Neutrophil (primary cell): ENCODE measurements at regions not wholly inside any gene's neighbourhood (a gene's known extent, or its start where the extent isn't known, plus 50 kb on each side); places are given as distances from the start of the nearest gene placed in this dataset.

Experiments
- H3K27ac ChIP-seq: fragments of 200-600 bp; sonication (generic); 2 replicates; pipeline ENCODE4 v1.5.1; 2016; ENCODE audit warnings: mild to moderate bottlenecking, moderate library complexity
- H3K27me3 ChIP-seq: fragments of 200-600 bp; sonication (generic); 2 replicates; pipeline ENCODE4 v1.6.0; 2016; ENCODE audit warnings: mild to moderate bottlenecking
- H3K36me3 ChIP-seq: fragments of 200-600 bp; sonication (generic); 2 replicates; pipeline ENCODE4 v1.5.1; 2017
- H3K4me1 ChIP-seq, 2 experiments: fragments of 200-600 bp in 1 of 2; sonication (generic) in 1 of 2; 1 replicate in 1 of 2; 2 replicates in 1 of 2; pipeline versions ENCODE4 v1.5.1 to v1.6.1; 2013 to 2016; ENCODE audit warnings: low read depth in 1 of 2, low read length in 1 of 2, mild to moderate bottlenecking in 1 of 2, moderate library complexity in 1 of 2; ENCODE audit not compliant: control insufficient read depth in 1 of 2, insufficient read depth in 1 of 2
- H3K4me3 ChIP-seq, 2 experiments: fragments of 200-600 bp in 1 of 2; sonication (generic) in 1 of 2; 1 replicate in 1 of 2; 2 replicates in 1 of 2; pipeline ENCODE4 v1.5.1; 2013 to 2016; ENCODE audit warnings: low read depth in 1 of 2, low read length in 1 of 2, mild to moderate bottlenecking in 1 of 2, moderate library complexity in 1 of 2
- H3K9me3 ChIP-seq: fragments of 200-600 bp; sonication (generic); 2 replicates; pipeline ENCODE4 v1.5.1; 2016
- TF ChIP-seq, protein P1 (sequence below): fragments of 200-600 bp; sonication (generic); IDR thresholded peaks from 2 replicates; pipeline ENCODE4 v1.5.1; 2016; ENCODE audit warnings: antibody characterized with exemption

DNA sequence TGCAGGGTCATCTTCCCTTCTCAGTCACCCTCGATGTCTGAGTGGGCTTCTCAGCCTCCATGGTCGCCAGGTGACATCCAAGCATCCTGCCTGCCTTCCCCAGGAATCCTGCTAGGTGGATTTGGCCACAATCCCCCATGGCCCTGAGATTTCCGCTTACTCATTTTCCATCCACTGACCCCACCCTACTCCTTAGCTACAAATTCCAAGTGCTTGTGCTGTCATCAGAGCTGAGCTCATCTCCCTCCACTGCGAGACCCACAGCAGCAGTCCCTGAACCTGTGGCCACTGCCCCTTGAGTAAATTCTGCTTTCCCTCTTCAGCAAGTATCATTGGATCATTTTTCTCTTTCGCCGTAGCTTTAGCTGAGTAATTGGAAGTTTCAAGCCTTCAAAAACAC is 90.5 kb upstream of the ANKRD10 start:
- Histone ChIP-seq H3K9me3 (no peaks in the 10 kb centered on the region), H3K4me1 (no peaks in the 10 kb centered on the region), H3K27me3 (no peaks in the 10 kb centered on the region), H3K4me3 (no peak overlapping the region), H3K36me3 (no peaks in the 10 kb centered on the region), H3K27ac (no peak overlapping the region)
- TF ChIP-seq, protein P1, sequence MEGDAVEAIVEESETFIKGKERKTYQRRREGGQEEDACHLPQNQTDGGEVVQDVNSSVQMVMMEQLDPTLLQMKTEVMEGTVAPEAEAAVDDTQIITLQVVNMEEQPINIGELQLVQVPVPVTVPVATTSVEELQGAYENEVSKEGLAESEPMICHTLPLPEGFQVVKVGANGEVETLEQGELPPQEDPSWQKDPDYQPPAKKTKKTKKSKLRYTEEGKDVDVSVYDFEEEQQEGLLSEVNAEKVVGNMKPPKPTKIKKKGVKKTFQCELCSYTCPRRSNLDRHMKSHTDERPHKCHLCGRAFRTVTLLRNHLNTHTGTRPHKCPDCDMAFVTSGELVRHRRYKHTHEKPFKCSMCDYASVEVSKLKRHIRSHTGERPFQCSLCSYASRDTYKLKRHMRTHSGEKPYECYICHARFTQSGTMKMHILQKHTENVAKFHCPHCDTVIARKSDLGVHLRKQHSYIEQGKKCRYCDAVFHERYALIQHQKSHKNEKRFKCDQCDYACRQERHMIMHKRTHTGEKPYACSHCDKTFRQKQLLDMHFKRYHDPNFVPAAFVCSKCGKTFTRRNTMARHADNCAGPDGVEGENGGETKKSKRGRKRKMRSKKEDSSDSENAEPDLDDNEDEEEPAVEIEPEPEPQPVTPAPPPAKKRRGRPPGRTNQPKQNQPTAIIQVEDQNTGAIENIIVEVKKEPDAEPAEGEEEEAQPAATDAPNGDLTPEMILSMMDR: no peak

DNA sequence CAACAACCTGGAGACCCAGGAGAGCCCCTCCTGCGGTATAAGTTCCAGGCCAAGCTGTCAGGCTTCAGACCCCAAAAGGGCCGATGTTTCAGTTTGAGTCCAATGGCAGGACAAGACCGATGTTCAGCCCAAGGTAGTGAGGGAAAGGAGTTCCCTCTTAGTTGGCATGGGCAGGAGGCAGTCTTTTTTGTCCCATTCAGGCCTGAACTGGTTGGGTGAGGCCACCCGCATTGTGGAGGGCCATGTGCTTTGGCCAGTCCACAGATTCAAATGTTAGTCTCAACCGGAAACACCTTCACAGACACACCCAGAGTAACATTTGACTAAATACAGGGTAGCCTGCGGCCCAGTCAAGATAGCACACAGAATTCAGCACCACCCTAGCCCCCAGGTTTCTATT is 89.6 kb upstream of the ANKRD10 start:
- TF ChIP-seq, protein P1: no peak
- H3K27me3 ChIP-seq: no peaks in the 10 kb centered on the region
- H3K36me3 ChIP-seq: no peaks in the 10 kb centered on the region
- H3K27ac ChIP-seq: no peak overlapping the region
- H3K9me3 ChIP-seq: no peaks in the 10 kb centered on the region
- no peak overlapping the region for H3K4me3 ChIP-seq
- no peaks in the 10 kb centered on the region for H3K4me1 ChIP-seq

DNA sequence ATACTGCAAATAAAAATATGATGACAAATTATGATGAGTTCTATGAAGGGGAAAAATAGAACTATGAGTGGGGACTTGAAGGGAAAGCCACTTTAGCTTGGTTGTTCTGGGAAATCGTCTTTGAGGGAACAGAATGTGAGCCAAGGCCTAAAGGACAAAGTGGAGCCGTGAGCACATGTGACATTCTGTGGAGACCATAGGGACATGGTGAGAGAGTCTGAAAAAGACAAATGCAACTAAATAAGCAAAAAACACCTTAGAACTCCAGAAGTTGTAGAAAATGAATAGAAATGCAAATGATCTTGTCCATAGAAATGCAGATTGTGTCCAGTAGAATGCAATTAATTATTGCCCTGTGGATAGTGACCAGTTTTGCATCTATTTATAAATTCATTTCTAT is 86.8 kb upstream of the ANKRD10 start:
- Histone ChIP-seq H3K36me3 (no peaks in the 10 kb centered on the region), H3K9me3 (no peaks in the 10 kb centered on the region), H3K27ac (no peak overlapping the region), H3K4me1 (no peaks in the 10 kb centered on the region), H3K27me3 (no peaks in the 10 kb centered on the region), H3K4me3 (no peak overlapping the region)
- TF ChIP-seq, protein P1: no peak

DNA sequence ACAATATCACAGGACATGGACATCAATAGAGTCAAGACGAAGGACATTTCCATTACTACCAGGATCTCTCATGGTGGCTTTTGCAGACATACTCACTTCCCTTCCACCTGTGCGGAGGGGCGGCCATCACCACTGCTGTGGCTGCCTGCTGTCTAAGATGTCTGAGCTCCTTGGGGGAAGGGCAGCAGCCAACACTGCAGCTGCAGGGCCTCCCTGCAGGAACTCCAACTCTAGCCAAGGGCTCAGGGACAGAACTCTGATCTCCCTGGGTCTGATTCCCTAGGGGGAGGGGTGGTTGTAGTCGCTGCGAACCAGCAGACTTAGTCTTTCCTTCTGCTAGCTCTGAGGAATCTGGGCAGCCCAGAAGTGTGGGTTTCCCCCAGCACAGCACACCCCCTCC is 78.9 kb upstream of the ANKRD10 start:
- H3K27me3 ChIP-seq: peaks cover 5% of the 10 kb centered on the region
- H3K4me1 ChIP-seq: no peaks in the 10 kb centered on the region
- H3K4me3 ChIP-seq: no peak overlapping the region
- H3K36me3 ChIP-seq: no peaks in the 10 kb centered on the region
- H3K9me3 ChIP-seq: no peaks in the 10 kb centered on the region
- no peak overlapping the region for H3K27ac ChIP-seq
- TF ChIP-seq, protein P1: no peak

DNA sequence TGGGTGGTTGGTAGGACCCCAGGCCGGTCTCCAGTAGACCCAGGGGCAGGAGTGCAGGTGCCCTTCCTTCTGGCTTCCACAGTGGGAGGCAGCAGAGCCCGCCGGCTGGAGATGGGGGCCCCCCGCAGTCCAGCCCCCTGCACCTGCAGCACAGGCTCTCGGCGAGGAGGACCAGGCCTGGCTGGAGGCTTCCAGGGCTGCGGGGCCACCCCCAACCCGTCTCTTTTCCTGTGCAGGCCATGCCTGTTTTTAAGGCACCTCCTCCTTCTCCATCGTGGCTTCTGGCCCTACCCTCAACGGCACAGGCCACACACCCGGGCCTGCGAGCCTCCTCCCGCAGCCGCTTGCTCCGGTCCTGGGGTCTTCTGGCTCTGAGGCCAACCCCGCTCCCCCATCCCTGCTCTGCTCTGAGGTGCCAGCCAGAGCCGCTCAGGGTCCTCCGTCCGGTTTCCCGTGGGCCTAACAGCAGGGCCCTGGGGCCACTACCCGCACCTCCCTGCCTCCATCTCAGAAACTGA is 77.2 kb upstream of the ANKRD10 start:
- Histone ChIP-seq H3K36me3 (no peaks in the 10 kb centered on the region), H3K9me3 (no peaks in the 10 kb centered on the region), H3K4me1 (no peaks in the 10 kb centered on the region), H3K27ac (no peak overlapping the region), H3K4me3 (no peak overlapping the region), H3K27me3 (peaks cover 19% of the 10 kb centered on the region)
- TF ChIP-seq, protein P1: no peak

DNA sequence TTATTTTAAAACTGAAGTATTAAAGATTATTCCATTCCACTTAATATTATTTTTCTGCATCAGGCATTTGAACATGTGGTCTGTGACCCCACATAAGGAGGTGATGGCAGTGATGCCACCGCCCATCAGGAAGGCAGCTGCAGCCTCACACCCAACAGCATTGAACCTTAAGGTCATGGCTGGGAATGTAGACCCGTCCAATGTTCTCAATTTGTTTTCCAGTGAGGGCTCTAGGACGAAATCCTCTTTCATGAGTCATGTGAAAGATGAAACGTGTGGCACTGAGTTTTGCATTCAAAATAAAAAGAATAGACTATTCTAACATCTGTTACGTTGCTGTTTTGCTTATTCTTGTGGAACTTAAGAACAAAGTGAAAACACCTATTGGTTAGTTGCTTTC is 74.5 kb upstream of the ANKRD10 start:
- Histone ChIP-seq H3K36me3 (no peaks in the 10 kb centered on the region), H3K27ac (no peak overlapping the region), H3K4me3 (no peak overlapping the region), H3K4me1 (no peaks in the 10 kb centered on the region), H3K27me3 (peaks cover 31% of the 10 kb centered on the region), H3K9me3 (no peaks in the 10 kb centered on the region)
- TF ChIP-seq, protein P1: no peak
